GM18505 (cell line): ENCODE measurements at regions not wholly inside any gene's neighbourhood (a gene's known extent, or its start where the extent isn't known, plus 50 kb on each side); places are given as distances from the start of the nearest gene placed in this dataset.
A peak's percentile ranks its signal among the peaks of the same experiment; 100 is the strongest.
"Not testable (repeated sequence)": the region's sequence is repeated elsewhere in the genome, so short reads cannot be mapped to it uniquely, and the experiment has no call there.

Experiments
- ATAC-seq: cut with Tn5 transposase; IDR thresholded peaks from one replicate; pipeline ENCODE4 v1.9.1; 2021; ENCODE audit not compliant: unreplicated experiment
- POLR2A ChIP-seq: IDR thresholded peaks from 4 replicates; pipeline ENCODE4 v1.6.1; 2011; ENCODE audit warnings: borderline replicate concordance; ENCODE audit not compliant: insufficient read depth, insufficient read length; ENCODE audit errors: extremely low read depth

- TF ChIP-seq POLR2A = no peak
- ATAC-seq = no peak
Observed at GRCh38 chr2:64267699-64268098, 123.5 kb upstream of the PELI1 start.

DNA sequence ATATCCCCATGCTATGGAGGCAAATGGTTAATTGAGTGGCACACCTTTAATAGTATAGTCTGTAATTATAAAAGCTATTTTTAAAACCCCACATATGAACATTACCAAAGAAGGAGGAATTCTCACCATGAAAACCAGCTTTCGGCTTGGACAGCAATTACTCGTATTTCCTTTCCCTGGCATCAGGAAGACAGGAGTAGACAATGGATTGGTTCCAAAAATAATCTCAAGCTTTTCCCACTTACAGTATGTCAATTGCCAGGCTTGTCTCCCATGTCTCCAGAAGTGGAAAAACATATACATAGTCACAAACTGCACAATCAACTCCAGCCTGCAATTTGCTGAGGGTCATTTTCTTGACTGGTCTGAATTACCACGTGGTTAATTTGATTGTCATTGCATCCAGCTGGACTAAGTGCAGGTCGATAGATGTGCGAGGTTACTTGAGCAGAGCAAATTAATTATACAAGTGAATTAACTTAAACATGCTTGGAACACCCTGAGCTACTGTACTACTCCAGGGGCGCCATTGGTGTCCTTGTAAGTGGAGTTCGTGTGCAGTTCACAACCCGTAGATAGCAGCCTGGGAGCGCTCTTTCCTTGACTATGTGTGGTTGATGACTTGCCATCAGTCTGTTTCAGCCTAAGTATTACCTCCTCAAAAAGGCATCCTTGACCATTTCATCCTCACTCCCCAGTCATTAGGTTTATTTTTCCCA, 124.3 kb upstream of the PELI1 start:
- ATAC-seq = no peak
- no peak for TF ChIP-seq POLR2A

DNA sequence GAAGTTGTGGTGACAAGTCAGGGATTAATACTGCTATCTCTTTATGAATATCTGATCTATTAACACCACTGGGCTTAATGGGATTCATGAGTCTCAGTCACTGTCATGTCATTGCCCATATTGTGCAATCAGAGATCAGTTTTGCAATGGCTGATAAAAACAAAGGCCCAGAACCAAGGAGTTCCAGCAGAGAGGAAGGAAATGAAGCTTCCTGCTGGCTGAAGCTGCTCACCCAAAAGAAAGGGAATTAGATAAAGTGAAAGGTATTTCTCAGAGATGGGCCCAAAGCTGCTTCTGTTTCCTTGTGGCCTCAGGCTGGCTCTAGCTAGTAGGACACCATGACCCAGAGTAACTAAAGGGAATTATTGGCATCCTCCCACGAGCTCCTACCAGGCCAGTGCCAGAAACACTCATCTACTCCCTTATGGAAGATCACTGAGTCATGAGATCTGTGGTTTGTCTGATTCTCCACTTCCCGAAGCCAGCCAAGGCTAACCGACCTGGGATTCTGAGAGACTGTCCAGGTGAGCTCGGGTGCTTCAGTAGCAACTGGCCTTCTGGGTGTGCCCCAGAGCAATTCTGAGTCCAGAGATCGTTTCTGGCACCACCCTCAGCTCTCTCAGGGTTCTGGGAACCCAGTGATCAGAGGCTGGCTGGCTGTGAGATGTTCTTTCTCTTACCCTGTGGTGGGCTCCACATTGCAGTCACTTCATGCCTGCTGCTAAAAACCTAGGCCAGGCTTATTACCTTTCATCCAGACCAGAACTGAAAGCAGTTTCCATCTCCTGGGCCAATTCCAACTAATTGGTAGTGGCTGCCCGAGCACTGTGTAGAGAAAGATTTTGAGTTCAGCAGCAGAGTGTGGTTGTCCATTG, 129.5 kb upstream of the PELI1 start:
- TF ChIP-seq POLR2A = no peak
- no peak for ATAC-seq

DNA sequence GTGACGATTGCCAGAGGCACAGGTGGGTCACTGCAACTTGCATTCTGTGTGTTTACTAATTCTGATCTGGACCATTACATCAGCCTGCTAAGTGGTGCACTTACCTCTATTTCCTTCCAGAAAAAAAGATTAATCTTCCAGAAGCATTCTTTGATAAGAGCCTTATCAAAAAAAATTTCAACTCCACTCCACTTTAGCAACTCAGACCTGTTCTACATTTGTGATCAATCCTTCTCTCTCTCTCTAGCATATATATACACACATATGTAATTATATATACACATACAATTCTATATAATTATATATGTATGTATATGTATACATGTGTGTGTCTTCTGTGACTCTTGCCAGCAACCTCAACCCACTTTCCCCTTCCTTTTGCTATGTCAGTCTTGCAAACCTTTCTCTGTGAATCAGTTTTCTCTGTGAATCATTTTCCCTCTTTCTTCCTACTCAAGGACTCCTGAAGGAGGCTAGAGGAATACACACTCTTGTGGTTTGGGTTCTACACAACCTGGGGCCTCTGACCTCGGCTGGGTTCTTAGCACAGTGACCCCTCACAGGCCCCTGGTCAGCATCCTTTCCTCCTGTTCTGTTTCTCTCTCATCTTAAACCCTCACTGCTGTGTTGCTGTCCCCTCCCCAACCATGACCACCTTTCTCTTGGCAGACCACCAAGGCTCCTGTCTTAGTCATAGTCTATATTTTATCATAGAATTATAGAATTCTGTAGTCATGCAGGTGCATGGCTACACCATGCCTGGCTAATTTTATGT, 130.4 kb upstream of the PELI1 start:
- no peak for TF ChIP-seq POLR2A
- ATAC-seq = no peak

DNA sequence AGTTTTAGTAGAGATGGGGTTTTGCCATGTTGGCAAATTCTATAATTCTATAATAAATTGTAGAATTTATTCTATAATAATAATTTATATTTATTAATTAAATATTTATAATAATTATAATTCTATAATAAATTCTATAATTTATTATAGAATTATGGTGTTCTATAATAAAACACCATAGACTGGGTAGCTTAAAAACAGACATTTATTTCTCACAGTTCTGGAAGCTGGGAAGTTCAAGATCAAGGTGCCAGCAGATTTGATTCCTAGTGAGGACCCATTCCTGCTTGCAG, 130.9 kb upstream of the PELI1 start:
- ATAC-seq = no peak
- TF ChIP-seq POLR2A = no peak

- ATAC-seq = no peak
- TF ChIP-seq POLR2A = no peak
Observed at GRCh38 chr2:64276417-64277095, 132.3 kb upstream of the PELI1 start.

DNA sequence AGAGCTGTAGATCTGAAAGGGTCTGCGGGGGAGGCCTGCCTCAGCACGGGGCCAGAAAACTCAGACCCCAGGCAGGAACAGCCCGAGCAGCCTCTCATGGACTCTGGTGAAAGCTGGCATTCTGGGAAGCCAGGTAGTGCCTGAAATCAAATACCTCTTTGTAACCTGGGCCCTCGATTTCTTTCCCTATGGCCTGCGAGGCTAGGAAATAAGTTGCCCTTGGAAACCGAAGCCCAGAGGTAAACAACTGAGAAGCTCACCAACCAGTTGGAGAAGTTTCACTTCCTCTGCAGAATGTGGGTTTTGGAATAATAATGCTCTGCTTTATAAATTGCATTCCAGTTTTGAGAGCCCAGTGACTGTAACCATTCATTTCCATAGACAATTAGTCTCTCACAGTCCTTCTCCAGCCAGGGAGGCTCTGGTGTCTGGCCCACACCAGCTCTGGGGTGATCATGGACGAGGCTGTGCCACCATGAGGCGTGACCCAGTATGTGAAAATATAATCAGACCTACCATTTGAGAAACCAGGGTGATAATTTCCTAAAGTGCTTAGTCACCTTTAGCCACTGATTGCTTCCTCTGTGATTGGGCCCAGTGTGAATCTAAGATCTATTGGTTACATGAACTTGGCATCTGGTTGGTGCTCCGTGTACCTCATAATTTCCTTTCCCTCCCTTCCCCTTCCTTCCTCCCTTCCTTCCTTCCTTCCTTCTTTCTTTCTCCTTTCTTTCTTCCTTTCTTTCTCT, 133.1 kb upstream of the PELI1 start:
- ATAC-seq = no peak
- TF ChIP-seq POLR2A = no peak

DNA sequence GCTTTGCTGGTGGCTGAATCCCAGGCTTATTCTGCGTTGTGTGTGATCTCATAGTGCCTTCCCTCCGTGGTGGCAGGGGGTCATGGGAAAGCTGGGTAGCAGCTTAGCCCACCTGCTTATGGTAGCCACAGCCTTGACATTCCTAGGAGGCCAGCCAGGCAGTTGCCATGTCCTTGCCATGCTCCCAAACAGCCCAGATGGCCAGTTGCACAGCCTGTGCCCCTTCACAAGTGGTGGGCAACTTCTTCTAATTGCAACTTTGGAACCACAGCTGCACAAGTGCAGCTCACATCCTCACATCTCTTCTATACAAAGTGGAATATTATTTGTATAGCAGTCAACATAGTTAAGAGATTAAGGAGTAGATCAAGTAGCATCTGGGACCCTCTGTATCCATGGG, 136.6 kb upstream of the PELI1 start:
- not testable (repeated sequence) for ATAC-seq

- ATAC-seq = no peak
- no peak for TF ChIP-seq POLR2A
Observed at GRCh38 chr2:64283006-64283570, 138.9 kb upstream of the PELI1 start.

- no peak for TF ChIP-seq POLR2A
- ATAC-seq = peak; percentile 76
Observed at GRCh38 chr2:64283641-64284361, 139.6 kb upstream of the PELI1 start.

DNA sequence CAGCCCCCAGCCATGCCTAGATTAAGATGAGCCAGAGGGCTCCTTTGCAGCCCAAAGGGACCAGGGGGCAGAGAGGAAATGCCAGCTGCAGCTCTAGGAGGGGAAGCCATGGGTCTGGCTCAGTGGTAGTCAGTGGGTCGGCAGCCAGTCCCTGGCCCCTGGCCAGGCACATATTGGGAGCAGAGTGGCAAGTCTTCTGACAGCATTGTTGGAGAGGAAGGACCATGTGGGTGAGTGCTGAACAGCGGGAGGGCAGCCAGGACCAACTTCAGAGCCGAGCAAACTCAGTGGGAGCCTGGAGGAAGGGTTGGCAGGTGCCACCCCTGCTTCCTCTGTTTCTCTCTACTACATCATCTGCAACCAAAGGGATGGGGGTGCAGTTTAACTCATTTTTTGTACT, 140.5 kb upstream of the PELI1 start:
- TF ChIP-seq POLR2A = no peak
- ATAC-seq = no peak
